SK-N-SH treated with all-trans-retinoic acid at 6 μM for 48 hours (cell line): ENCODE measurements at regions not wholly inside any gene's neighbourhood (a gene's known extent, or its start where the extent isn't known, plus 50 kb on each side); places are given as distances from the start of the nearest gene placed in this dataset.

Experiments
- ARNTL ChIP-seq: fragments of 450-650 bp; formaldehyde crosslinking; IDR thresholded peaks from 2 replicates; pipeline ENCODE4 v1.5.0; 2020; ENCODE audit warnings: low read depth, mild to moderate bottlenecking, moderate library complexity, borderline replicate concordance
- ESRRG ChIP-seq: fragments of 250-450 bp; sonication (Bioruptor Pico); IDR thresholded peaks from 2 replicates; pipeline ENCODE4 v1.6.1; 2021; ENCODE audit warnings: mild to moderate bottlenecking
- ISL1 ChIP-seq: fragments of 250-450 bp; sonication (Bioruptor Pico); IDR thresholded peaks from 2 replicates; pipeline ENCODE4 v2.1.2; 2022; ENCODE audit warnings: mild to moderate bottlenecking, moderate library complexity
- RARB ChIP-seq: fragments of 250-450 bp; sonication (Bioruptor Pico); IDR thresholded peaks from 2 replicates; pipeline ENCODE4 v1.8.0; 2021; ENCODE audit warnings: mild to moderate bottlenecking, moderate library complexity
- TCF4 ChIP-seq: fragments of 250-450 bp; sonication (Bioruptor Pico); IDR thresholded peaks from 2 replicates; pipeline ENCODE4 v1.8.0; 2021; ENCODE audit warnings: mild to moderate bottlenecking, moderate library complexity, borderline replicate concordance
- ZFP30 ChIP-seq: fragments of 450-650 bp; formaldehyde crosslinking; IDR thresholded peaks from 2 replicates; pipeline ENCODE4 v1.5.0; 2022; ENCODE audit warnings: mild to moderate bottlenecking, moderate library complexity
- ZNF565 ChIP-seq: fragments of 450-650 bp; formaldehyde crosslinking; conservative IDR thresholded peaks from 2 replicates; pipeline ENCODE4 v1.5.0; 2020; ENCODE audit warnings: low read depth, mild to moderate bottlenecking, moderate library complexity
- ZNF8 ChIP-seq: fragments of 450-650 bp; formaldehyde crosslinking; IDR thresholded peaks from 2 replicates; pipeline ENCODE4 v1.5.0; 2020; ENCODE audit warnings: mild to moderate bottlenecking, moderate library complexity
- TF ChIP-seq, protein P1 (sequence below): fragments of 250-450 bp; sonication (Bioruptor Pico); IDR thresholded peaks from 2 replicates; pipeline ENCODE4 v1.8.0; 2021; ENCODE audit warnings: low read depth, mild to moderate bottlenecking, moderate library complexity, borderline replicate concordance

- TF ChIP-seq ZFP30 (CRISPR knock-in tag) (no peak), ARNTL (CRISPR knock-in tag) (no peak), ZNF565 (CRISPR knock-in tag) (no peak), RARB (CRISPR knock-in tag) (no peak), ZNF8 (CRISPR knock-in tag) (no peak), ISL1 (CRISPR knock-in tag) (no peak), TCF4 (no peak), ESRRG (CRISPR knock-in tag) (no peak)
- TF ChIP-seq, protein P1, sequence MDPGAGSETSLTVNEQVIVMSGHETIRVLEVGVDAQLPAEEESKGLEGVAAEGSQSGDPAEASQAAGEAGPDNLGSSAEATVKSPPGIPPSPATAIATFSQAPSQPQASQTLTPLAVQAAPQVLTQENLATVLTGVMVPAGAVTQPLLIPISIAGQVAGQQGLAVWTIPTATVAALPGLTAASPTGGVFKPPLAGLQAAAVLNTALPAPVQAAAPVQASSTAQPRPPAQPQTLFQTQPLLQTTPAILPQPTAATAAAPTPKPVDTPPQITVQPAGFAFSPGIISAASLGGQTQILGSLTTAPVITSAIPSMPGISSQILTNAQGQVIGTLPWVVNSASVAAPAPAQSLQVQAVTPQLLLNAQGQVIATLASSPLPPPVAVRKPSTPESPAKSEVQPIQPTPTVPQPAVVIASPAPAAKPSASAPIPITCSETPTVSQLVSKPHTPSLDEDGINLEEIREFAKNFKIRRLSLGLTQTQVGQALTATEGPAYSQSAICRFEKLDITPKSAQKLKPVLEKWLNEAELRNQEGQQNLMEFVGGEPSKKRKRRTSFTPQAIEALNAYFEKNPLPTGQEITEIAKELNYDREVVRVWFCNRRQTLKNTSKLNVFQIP, result no peak
Observed at GRCh38 chr4:28481565-28481964, 1620.9 kb downstream of the STIM2 start.
